ENCODE measurements at regions not wholly inside any gene's neighbourhood (a gene's known extent, or its start where the extent isn't known, plus 50 kb on each side); places are given as distances from the start of the nearest gene placed in this dataset.

- Histone ChIP-seq H3K4me3 (replicated peaks; ENCODE audit: insufficient read depth, low read length) (no peak overlapping the region), H3K27me3 (ENCODE audit: insufficient read depth, poor library complexity, severe bottlenecking) (peaks cover 7% of the 10 kb centered on the region), H3K27ac (replicated peaks) (no peak overlapping the region)
- no peak for DNase-seq (ENCODE audit: low read depth in 1 of 2, low spot score in 1 of 2)
- TF ChIP-seq REST (IDR thresholded peaks at IDR 0.05; ENCODE audit: insufficient replicate concordance, low read depth): no peak
- TF ChIP-seq GABPA (IDR thresholded peaks at IDR 0.05; ENCODE audit: low read depth): no peak
- TF ChIP-seq SPI1 (IDR thresholded peaks at IDR 0.05; ENCODE audit: borderline replicate concordance, low read depth): no peak
- no peak for TF ChIP-seq CTCF (IDR thresholded peaks at IDR 0.05; ENCODE audit: insufficient read depth, low read length)
- no peak for TF ChIP-seq POLR2AphosphoS5 (IDR thresholded peaks at IDR 0.05; ENCODE audit: low read depth)
Observed at GRCh38 chr9:85487872-85488271, 253.9 kb downstream of the AGTPBP1 start.

- TF ChIP-seq REST (IDR thresholded peaks at IDR 0.05; ENCODE audit: insufficient replicate concordance, low read depth) (no peak), POLR2AphosphoS5 (IDR thresholded peaks at IDR 0.05; ENCODE audit: low read depth) (no peak), GABPA (IDR thresholded peaks at IDR 0.05; ENCODE audit: low read depth) (no peak), CTCF (IDR thresholded peaks at IDR 0.05; ENCODE audit: insufficient read depth, low read length) (no peak), SPI1 (IDR thresholded peaks at IDR 0.05; ENCODE audit: borderline replicate concordance, low read depth) (no peak)
- Histone ChIP-seq H3K4me3 (replicated peaks; ENCODE audit: insufficient read depth, low read length) (no peak overlapping the region), H3K27me3 (ENCODE audit: insufficient read depth, poor library complexity, severe bottlenecking) (peaks cover 7% of the 10 kb centered on the region), H3K27ac (replicated peaks) (no peak overlapping the region)
- no peak for DNase-seq (ENCODE audit: low read depth in 1 of 2, low spot score in 1 of 2)
Observed at GRCh38 chr9:85484235-85484634, 257.5 kb downstream of the AGTPBP1 start.

GRCh38 chr9:85483208-85483607, 258.5 kb downstream of the AGTPBP1 start:
- no peak overlapping the region for H3K4me3 ChIP-seq (replicated peaks; ENCODE audit: insufficient read depth, low read length)
- no peak for TF ChIP-seq REST (IDR thresholded peaks at IDR 0.05; ENCODE audit: insufficient replicate concordance, low read depth)
- no peak for TF ChIP-seq POLR2AphosphoS5 (IDR thresholded peaks at IDR 0.05; ENCODE audit: low read depth)
- no peak for TF ChIP-seq SPI1 (IDR thresholded peaks at IDR 0.05; ENCODE audit: borderline replicate concordance, low read depth)
- TF ChIP-seq CTCF (IDR thresholded peaks at IDR 0.05; ENCODE audit: insufficient read depth, low read length): no peak
- TF ChIP-seq GABPA (IDR thresholded peaks at IDR 0.05; ENCODE audit: low read depth): no peak
- peaks cover 7% of the 10 kb centered on the region for H3K27me3 ChIP-seq (ENCODE audit: insufficient read depth, poor library complexity, severe bottlenecking)
- DNase-seq (ENCODE audit: low read depth in 1 of 2, low spot score in 1 of 2): no peak
- H3K27ac ChIP-seq (replicated peaks): no peak overlapping the region

Data from HL-60 (cell line).